ENCODE measurements at regions not wholly inside any gene's neighbourhood (a gene's known extent, or its start where the extent isn't known, plus 50 kb on each side); places are given as distances from the start of the nearest gene placed in this dataset.

GRCh38 chr17:79506955-79507354 lies 103.9 kb downstream of the RBFOX3 start:
- Histone ChIP-seq H3K27ac (no peak overlapping the region), H3K36me3 (no peaks in the 10 kb centered on the region), H3K4me3 (no peak overlapping the region), H3K27me3 (no peaks in the 10 kb centered on the region), H3K4me1 (no peaks in the 10 kb centered on the region), H3K9me3 (no peaks in the 10 kb centered on the region)
- ATAC-seq = no peak
- no CpG with 5 or more reads among the region's 10 CpGs for WGBS (ENCODE audit: insufficient coverage, low coverage, low lambda C conversion rate, missing lambda C conversion rate)
- DNase-seq = no peak
- TF ChIP-seq POLR2A (IDR thresholded peaks at IDR 0.05) (no peak), CTCF (IDR thresholded peaks at IDR 0.05) (no peak)
- intact Hi-C loops (cut with DNase I) = no loop called here

GRCh38 chr17:79506150-79506870 lies 104.5 kb downstream of the RBFOX3 start:
- DNase-seq = no peak
- 83% methylated on average over 5 of the region's 24 CpGs for WGBS (ENCODE audit: insufficient coverage, low coverage, low lambda C conversion rate, missing lambda C conversion rate)
- no peaks in the 10 kb centered on the region for H3K4me1 ChIP-seq
- H3K27ac ChIP-seq = no peak overlapping the region
- no peak overlapping the region for H3K4me3 ChIP-seq
- H3K9me3 ChIP-seq = no peaks in the 10 kb centered on the region
- no peaks in the 10 kb centered on the region for H3K27me3 ChIP-seq
- no peaks in the 10 kb centered on the region for H3K36me3 ChIP-seq
- no peak for TF ChIP-seq POLR2A (IDR thresholded peaks at IDR 0.05)
- no peak for TF ChIP-seq CTCF (IDR thresholded peaks at IDR 0.05)
- intact Hi-C loops (cut with DNase I) = no loop called here
- ATAC-seq = no peak

- WGBS (ENCODE audit: insufficient coverage, low coverage, low lambda C conversion rate, missing lambda C conversion rate) = 70% methylated on average over 5 of the region's 7 CpGs
- no peaks in the 10 kb centered on the region for H3K9me3 ChIP-seq
- no peaks in the 10 kb centered on the region for H3K36me3 ChIP-seq
- TF ChIP-seq CTCF (IDR thresholded peaks at IDR 0.05) (no peak), POLR2A (IDR thresholded peaks at IDR 0.05) (no peak)
- DNase-seq (no peak), ATAC-seq (no peak)
- no peaks in the 10 kb centered on the region for H3K27me3 ChIP-seq
- H3K4me3 ChIP-seq = no peak overlapping the region
- H3K27ac ChIP-seq = no peak overlapping the region
- intact Hi-C loops (cut with DNase I) = no loop called here
- no peaks in the 10 kb centered on the region for H3K4me1 ChIP-seq
Measured at GRCh38 chr17:79505199-79505598, 105.7 kb downstream of the RBFOX3 start.

- Histone ChIP-seq H3K9me3 (no peaks in the 10 kb centered on the region), H3K27me3 (no peaks in the 10 kb centered on the region), H3K4me3 (no peak overlapping the region), H3K27ac (no peak overlapping the region), H3K36me3 (no peaks in the 10 kb centered on the region), H3K4me1 (no peaks in the 10 kb centered on the region)
- TF ChIP-seq CTCF (IDR thresholded peaks at IDR 0.05) (no peak), POLR2A (IDR thresholded peaks at IDR 0.05) (no peak)
- DNase-seq = no peak
- intact Hi-C loops (cut with DNase I) = no loop called here
- WGBS (ENCODE audit: insufficient coverage, low coverage, low lambda C conversion rate, missing lambda C conversion rate) = 60% methylated on average over 8 of the region's 13 CpGs
- ATAC-seq = no peak
Measured at GRCh38 chr17:79504181-79504605, 106.7 kb downstream of the RBFOX3 start.
